ENCODE measurements at regions not wholly inside any gene's neighbourhood (a gene's known extent, or its start where the extent isn't known, plus 50 kb on each side); places are given as distances from the start of the nearest gene placed in this dataset.

DNA sequence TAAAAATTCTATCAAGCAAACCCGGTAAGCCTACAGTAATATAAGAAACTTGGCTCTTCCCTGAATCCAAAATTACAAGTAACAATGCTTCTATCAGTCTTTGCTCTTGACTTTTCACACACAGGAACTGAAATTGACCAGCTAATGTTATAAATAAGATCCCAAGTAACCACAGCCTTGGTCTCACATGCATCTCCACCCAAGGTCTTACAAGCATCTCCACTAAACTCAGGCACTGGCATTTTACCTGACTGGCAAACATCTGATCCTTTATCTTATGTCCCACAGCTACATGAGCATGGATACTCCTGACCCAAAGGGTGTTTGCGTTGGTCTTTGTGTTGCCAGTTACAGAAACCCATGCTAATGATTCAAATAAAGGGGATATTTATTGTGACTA lies 302.3 kb upstream of the EPHA4 start:
- no peak overlapping the region for H3K4me3 ChIP-seq (ENCODE audit: low read depth in 2 of 2, low read length in 1 of 2)
- 3% methylated on average over 2 of the region's 2 CpGs for WGBS (ENCODE audit: low lambda C conversion rate)

More for the DNA sequence above, 302.3 kb upstream of the EPHA4 start:
- Histone ChIP-seq H2AFZ (ENCODE audit: low read depth) (no peak overlapping the region), H3K4me1 (ENCODE audit: control insufficient read depth in 1 of 2, insufficient read depth in 2 of 2, low read depth in 1 of 2, low read length in 1 of 2) (no peaks in the 10 kb centered on the region), H3K27ac (ENCODE audit: low read depth in 2 of 2, low read length in 1 of 2) (no peak overlapping the region), H3K9ac (no peak overlapping the region), H4K20me1 (ENCODE audit: insufficient read depth) (no peaks in the 10 kb centered on the region), H3K27me3 (ENCODE audit: insufficient read depth) (no peaks in the 10 kb centered on the region), H3K9me2 (no peaks in the 10 kb centered on the region), H3K36me3 (replicated peaks in 1 of 2; ENCODE audit: control insufficient read depth in 1 of 2, insufficient read depth in 2 of 2, low read length in 1 of 2) (no peaks in the 10 kb centered on the region), H3K4me2 (no peak overlapping the region), H3K9me3 (no peaks in the 10 kb centered on the region; the same call in 1 of the 2 replicates), H3F3A (replicated peaks; ENCODE audit: insufficient read depth) (no peaks in the 10 kb centered on the region), H3K79me2 (ENCODE audit: insufficient read depth) (no peaks in the 10 kb centered on the region)
- TF ChIP-seq ELF1 (IDR thresholded peaks at IDR 0.05) = no peak
- TF ChIP-seq, protein P1, sequence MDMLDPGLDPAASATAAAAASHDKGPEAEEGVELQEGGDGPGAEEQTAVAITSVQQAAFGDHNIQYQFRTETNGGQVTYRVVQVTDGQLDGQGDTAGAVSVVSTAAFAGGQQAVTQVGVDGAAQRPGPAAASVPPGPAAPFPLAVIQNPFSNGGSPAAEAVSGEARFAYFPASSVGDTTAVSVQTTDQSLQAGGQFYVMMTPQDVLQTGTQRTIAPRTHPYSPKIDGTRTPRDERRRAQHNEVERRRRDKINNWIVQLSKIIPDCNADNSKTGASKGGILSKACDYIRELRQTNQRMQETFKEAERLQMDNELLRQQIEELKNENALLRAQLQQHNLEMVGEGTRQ (IDR thresholded peaks at IDR 0.05; ENCODE audit: borderline replicate concordance, low read depth, low read length) = no peak
- TF ChIP-seq, protein P2, sequence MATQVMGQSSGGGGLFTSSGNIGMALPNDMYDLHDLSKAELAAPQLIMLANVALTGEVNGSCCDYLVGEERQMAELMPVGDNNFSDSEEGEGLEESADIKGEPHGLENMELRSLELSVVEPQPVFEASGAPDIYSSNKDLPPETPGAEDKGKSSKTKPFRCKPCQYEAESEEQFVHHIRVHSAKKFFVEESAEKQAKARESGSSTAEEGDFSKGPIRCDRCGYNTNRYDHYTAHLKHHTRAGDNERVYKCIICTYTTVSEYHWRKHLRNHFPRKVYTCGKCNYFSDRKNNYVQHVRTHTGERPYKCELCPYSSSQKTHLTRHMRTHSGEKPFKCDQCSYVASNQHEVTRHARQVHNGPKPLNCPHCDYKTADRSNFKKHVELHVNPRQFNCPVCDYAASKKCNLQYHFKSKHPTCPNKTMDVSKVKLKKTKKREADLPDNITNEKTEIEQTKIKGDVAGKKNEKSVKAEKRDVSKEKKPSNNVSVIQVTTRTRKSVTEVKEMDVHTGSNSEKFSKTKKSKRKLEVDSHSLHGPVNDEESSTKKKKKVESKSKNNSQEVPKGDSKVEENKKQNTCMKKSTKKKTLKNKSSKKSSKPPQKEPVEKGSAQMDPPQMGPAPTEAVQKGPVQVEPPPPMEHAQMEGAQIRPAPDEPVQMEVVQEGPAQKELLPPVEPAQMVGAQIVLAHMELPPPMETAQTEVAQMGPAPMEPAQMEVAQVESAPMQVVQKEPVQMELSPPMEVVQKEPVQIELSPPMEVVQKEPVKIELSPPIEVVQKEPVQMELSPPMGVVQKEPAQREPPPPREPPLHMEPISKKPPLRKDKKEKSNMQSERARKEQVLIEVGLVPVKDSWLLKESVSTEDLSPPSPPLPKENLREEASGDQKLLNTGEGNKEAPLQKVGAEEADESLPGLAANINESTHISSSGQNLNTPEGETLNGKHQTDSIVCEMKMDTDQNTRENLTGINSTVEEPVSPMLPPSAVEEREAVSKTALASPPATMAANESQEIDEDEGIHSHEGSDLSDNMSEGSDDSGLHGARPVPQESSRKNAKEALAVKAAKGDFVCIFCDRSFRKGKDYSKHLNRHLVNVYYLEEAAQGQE (IDR thresholded peaks at IDR 0.05; ENCODE audit: low read depth, low read length) = no peak
- no peak for TF ChIP-seq YY1 (IDR thresholded peaks at IDR 0.05; ENCODE audit: low read depth)
- no peak for TF ChIP-seq CHD2 (IDR thresholded peaks at IDR 0.05; ENCODE audit: low read length, partially characterized antibody)
- no peak for TF ChIP-seq RFX5 (IDR thresholded peaks at IDR 0.05; ENCODE audit: low read length)
- TF ChIP-seq EZH2phosphoT487 (IDR thresholded peaks at IDR 0.05; ENCODE audit: borderline replicate concordance, low read depth) = no peak
- no peak for TF ChIP-seq SMC3 (IDR thresholded peaks at IDR 0.05; ENCODE audit: low read depth, low read length)
- no peak for TF ChIP-seq ZBTB33 (IDR thresholded peaks at IDR 0.05; ENCODE audit: borderline replicate concordance, low read depth)
- no peak for TF ChIP-seq GABPA (IDR thresholded peaks at IDR 0.05; ENCODE audit: low read depth)
- TF ChIP-seq MEF2A (IDR thresholded peaks at IDR 0.05; ENCODE audit: borderline replicate concordance, low read depth) = no peak
- no peak for TF ChIP-seq JUND (IDR thresholded peaks at IDR 0.05)
- no peak for TF ChIP-seq NRF1 (IDR thresholded peaks at IDR 0.05; ENCODE audit: low read depth, low read length)
- no peak for TF ChIP-seq USF1 (IDR thresholded peaks at IDR 0.05; ENCODE audit: borderline replicate concordance, low read depth)
- TF ChIP-seq FOXM1 (IDR thresholded peaks at IDR 0.05; ENCODE audit: low read depth) = no peak
- no peak for TF ChIP-seq EP300 (IDR thresholded peaks at IDR 0.05; ENCODE audit: borderline replicate concordance in 1 of 2, low read depth in 1 of 2, low read length in 1 of 2)
- no peak for DNase-seq
- CTCF ChIA-PET = no interaction called here
- POLR2A ChIA-PET = no interaction called here
